Adrenal gland (tissue), 5 donors: ENCODE measurements at regions not wholly inside any gene's neighbourhood (a gene's known extent, or its start where the extent isn't known, plus 50 kb on each side); places are given as distances from the start of the nearest gene placed in this dataset.

Source experiments
- CTCF ChIP-seq, 6 experiments: fragments of 450-650 bp in 4 of 6; fragments of 200-600 bp in 2 of 6; sonication (generic) in 1 of 6; IDR thresholded peaks; 1 replicate in 5 of 6; 2 replicates in 1 of 6; pipeline versions ENCODE4 v1.5.1 to v1.8.0; 2016 to 2021; ENCODE audit warnings: antibody characterized with exemption in 6 of 6, mild to moderate bottlenecking in 2 of 6, moderate library complexity in 1 of 6
- POLR2A ChIP-seq, 2 donors: fragments of 450-650 bp; IDR thresholded peaks; one replicate each; pipeline ENCODE4 v1.6.1; 2017; ENCODE audit warnings: antibody characterized with exemption in 2 of 2, mild to moderate bottlenecking in 2 of 2, moderate library complexity in 1 of 2
- donor health status: DM: no; HTN: no; CAD: no.

- TF ChIP-seq CTCF (IDR thresholded peaks at IDR 0.05) (no peak), POLR2A (IDR thresholded peaks at IDR 0.05) (no peak)
These were observed 358.9 kb downstream of the TNS1 start for GRCh38 chr2:217643789-217644301.
